Islet of Langerhans (tissue), 1 donor: ENCODE measurements at regions not wholly inside any gene's neighbourhood (a gene's known extent, or its start where the extent isn't known, plus 50 kb on each side); places are given as distances from the start of the nearest gene placed in this dataset.

Experiments used
- FAIRE-seq: peaks from one replicate; lab custom pipeline; 2011; peaks lifted over from hg19 to GRCh38; lab: Jason Lieb, UNC

DNA sequence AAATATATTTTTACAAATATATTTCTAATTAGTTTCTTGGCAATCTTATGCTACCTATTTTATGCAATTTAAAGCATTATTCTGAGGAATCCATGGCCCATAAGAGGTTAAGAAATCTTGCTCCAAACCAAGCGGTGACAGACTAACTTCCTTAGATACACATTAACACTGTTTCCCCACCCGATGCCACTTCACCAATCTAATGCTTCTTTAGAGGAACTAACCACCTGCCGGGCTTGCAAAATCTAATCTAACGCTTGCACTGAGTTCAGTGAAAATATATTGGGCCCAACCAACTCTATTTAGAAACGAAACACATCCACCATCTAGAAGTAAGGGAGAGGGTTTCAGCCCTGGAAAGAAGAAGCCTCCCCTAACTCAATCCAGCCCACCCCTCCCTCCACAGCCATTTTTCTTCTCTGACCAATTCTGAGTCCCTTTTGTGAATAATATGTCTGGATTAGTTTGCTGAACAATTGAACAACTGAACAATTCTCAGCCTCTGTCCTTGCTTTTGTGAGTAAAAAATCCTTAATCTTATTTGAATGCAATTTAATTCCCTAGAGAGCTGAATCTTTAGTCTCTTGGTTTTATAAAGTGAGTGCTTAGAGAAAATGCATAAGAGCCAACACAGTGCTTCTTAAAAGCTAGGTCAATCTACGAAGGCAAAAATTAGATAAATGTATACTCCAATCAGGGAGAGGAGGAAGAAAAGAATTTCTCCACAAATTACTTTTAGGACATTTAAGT is 150.4 kb upstream of the ADAMTS9 start:
- FAIRE-seq, result no peak

DNA sequence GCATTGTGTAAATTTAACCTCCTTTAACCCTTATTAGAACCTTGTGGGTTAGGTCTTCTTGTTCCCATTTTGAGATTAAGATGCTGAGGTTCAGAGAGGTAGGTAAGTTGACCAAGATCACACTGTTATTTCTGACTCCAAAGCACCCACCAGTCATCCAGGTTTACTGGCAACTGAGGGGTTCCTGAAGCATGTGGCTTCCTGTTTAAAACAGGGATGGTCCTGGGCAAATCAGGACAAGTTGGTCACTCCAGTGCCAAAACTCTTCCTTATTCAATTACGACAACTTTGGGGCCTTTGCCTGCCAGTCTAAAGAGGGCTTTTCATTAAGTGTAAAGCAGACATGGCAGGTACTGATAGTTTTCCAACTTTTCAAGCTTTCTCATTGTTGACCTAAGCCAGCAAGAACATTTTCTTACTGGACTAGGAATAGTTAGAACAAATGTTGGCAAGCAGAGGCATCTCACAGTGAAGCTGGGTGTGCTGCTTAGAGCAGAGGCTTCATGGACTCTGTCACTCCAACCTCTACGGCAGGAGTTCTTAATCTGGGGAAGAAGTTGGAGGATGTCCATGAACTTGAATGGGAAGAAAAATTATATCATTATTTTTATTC is 149.4 kb upstream of the ADAMTS9 start:
- no peak for FAIRE-seq

DNA sequence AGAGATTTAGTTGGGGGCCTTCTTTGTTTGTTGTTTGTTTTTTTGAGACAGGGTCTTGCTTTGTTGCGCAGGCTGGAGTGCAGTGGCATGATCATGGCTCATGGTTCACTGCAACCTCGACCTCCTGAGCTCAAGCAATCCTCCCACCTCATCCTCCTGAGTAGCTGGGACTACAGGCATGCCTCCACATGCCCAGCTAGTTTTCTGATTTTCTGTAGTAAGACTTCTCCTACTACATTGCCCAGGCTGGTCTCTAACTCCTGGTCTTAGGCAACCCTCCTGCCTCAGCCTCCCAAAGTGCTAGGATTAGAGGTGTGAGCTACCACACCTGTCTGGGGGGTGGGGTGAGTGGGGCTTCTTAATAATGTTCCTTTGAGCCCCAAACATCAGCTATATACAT is 148.3 kb upstream of the ADAMTS9 start:
- FAIRE-seq, result no peak

DNA sequence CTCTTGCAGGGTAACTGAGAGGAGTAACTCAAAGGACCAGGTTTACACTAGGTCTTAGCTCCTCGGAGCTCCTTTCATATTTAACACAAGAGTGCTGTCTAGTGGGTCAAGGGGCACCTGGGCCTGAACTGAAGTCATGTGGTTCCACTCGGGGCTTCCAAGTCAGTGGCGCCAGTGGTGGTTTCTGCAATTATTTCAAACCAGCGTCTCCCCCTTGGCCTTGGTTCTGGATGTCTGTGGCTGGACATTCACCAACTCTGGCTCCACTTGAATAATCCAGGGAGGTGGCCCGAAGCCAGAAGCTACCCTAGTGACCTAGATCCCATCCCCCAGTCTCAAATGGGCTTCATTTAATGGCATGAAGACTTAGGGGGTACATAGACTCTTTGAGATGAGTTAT is 144.3 kb upstream of the ADAMTS9 start:
- FAIRE-seq, result no peak

DNA sequence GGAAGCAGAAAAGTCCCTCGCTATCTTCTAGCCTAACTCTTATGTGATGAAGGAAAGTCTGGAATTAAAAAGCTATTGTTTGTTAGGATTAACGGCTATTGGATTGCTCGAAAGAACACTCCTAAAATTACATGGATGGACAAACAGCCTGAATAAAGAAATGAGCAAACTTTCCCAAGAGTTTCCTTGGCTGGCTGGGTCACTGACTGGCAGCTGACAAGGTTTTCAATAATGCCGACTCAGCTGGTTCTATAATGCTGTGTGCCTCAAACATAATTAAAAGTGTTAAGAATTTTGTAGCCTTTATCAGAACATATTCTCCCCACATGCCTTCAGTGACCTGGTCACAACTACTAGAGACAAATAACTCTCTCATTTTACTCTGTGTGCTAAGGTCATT is 142.9 kb upstream of the ADAMTS9 start:
- FAIRE-seq, result no peak

DNA sequence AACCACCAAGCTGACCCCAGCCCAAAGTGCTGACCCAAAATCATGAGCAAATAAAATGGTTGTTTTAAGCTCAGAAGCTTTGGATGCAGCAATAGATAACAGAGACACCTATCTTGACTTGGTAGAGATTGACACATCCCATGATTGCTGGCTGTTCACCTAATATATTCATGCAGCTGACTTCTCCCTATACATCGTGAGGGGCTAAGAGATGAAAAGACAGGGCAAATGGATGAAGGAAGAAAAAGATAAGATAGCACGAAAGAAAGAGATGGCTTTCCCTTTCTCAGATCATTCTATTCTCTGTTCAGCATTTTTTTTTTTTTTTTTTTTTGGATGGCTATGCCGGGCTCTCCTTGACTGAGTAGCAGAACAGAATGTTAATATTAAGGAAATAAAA is 141.5 kb upstream of the ADAMTS9 start:
- FAIRE-seq, result no peak

DNA sequence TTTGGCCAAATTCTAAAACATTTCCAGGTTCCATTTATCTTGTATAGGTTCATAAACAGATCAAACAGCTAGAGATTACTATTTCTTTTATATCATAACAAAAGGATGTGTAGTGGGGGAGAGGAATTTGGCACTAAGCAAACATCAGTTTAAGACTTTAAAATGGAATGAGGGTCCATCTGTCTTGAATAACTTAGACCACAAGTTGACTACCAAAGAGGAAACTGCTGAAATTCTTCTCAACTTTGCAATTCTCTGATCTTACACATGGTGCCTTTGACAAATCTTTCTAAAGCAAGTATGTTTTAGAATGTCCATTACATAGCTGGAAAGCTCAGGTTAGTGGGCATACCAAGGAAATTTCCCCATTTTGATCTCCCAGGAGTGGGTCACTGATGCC is 140.5 kb upstream of the ADAMTS9 start:
- no peak for FAIRE-seq

DNA sequence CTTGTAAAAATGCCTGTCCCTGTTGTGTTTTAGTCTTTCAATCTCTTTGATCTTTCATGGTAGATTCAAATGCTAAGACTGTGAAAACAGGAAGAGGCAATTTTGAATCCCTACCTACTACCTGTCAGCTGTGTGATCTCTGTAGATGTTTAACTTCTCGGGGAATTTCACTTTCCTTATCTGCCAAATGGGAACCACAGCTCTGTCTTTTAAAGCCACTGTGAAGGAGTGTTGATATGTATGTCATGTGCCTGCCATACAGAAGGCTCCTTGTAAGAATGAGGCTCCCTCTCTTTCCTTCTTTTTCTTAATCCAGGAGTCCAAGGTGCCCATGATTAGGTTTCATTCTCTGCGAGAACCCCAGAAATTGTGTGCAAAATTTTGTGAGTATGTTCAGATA is 139.6 kb upstream of the ADAMTS9 start:
- no peak for FAIRE-seq

DNA sequence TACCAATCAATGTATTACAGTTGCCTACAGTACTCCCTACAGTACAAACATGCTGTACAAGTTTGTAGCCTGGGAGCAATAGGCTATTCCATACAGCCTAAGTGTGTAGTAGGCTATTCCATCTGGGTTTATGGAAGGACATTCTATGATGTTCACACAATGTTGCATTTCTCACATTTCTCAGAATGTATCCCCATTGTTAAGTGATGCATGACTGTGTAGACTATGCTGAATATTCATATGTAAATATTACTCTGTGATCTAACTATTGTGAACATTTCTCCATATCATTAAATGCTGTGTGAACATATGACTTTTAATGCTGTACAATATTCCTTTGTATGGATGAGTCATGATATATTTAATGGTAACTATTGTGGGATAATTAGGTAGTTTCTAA is 139.2 kb upstream of the ADAMTS9 start:
- no peak for FAIRE-seq

DNA sequence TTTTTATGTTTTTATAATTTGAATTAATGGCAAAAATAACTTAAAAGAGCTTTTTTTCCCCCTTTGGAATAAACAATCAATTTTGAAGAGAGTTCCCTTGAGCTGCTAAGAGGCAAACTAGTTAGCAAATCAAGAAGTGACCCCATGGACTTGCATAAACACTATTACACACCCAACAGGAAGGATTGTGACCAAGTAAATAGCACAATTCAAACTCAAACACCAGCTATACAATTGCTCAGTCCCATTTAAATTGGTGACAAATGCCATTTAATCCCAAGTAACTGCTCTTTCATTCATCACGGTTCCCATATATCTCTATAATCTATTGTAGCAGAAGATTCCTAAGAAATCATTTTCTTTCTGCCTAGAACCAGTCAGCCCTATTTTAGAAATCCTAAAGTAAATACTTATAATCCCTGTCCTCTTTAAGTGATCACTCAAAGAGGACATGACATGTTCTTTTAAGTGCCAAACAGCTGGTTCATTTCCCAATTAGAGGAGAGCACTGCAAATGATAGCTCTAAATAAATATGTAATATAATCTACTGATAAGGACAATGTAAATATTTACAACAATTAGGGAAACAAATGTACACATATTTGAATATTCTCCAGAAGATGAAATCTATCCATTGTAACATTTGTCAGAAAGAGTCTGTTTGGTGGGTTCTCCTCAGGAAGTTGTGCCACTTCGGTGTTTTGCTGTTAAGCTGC is 137.8 kb upstream of the ADAMTS9 start:
- no peak for FAIRE-seq

DNA sequence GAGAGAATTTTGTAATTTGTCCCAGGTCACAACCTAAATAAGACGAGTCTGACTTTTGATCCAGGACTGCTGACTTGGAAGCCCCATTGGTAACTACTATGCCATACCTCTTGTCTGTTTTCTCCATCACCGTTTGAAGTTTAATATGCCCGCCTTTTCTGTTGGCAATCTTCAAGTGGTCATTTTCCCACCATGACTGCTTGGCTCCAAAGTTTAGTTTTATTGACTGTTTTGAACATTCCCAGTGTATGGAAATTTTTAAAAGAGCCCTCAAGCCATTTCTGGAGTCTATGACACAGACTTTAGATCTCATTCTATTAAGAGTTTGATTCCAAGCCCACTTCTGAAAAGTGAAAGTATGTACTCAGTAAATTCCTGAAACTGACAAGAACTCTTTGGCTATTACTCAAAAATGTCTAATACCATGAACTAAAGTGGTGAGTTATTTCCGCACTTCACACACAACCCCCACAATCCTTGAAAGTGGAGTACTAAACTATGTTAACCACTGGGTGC is 136.7 kb upstream of the ADAMTS9 start:
- no peak for FAIRE-seq

DNA sequence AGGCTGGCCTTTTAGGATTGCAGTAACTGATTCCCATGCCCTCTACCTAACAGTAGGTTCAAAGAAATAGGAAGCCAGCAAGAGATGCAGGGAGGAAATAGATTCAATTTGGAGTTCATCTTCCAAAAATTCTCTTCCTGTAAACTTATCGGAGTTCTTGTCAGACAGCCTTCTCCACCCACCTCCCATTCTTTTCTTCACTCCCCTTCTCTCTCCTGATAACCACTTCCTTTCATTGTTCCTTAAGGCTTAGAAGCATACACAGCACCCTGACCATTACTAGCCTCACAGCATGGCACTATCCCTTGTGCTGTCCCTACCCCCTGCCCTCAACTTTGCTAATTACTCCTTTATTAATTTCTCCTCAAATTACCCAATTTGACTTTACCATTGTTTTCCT is 130.4 kb upstream of the ADAMTS9 start:
- FAIRE-seq, result no peak

DNA sequence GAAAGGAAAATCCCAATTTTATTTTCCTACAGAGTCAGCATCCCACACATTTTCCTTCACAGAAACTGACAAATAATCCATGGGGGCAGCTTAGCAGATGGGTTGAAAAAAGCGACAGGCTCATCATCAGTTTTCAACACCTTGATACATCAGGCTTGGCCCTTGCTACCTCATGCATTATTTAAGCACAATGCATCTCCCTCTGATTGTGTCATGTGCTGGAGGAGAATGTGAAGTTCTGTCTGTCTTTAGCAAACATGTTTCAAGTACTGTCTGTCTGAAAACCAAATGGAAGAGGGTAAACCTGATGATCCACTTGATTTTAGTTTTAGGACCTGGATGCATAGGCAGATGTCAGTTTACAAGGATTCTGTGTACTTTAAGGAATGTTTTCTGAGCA is 128.6 kb upstream of the ADAMTS9 start:
- no peak for FAIRE-seq

DNA sequence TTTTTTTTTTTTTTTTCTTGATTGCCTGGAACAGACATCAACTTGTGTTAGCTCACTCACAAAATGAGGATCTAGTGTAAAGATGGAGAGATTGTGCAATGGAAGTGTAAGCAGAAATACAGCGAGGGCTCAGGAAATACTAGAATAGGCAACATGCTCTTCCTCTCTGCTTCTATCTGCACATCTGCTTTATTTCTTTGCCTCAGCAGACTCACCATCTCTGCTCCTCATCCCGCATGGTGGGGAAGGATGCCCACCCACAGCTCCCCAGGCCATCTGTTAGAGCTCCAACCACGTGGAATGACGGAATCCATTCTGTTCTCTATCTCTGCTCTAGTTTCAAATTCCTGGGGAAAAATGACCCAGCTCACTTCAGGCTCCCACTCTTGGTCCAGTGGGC is 128.0 kb upstream of the ADAMTS9 start:
- FAIRE-seq, result no peak

DNA sequence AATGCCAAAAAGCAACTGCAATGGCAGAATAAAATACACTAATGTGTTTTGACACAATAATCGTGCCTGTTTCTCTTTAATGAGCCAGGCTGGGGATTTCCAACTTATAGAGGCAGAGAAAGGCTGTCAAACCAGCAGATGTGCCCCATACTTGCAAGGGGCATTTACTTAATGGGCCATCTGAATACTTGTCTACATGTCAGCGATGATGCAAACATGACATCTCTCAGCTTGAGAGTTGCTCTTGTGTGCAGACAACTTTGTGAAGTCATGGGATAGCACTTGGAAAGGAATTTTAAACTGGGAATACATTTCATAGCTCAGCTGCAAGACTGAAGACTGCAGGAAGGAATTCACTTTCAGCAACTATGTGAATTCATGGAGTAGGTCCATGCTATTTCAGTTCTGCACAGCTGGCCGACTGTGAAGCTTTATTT is 127.4 kb upstream of the ADAMTS9 start:
- no peak for FAIRE-seq

DNA sequence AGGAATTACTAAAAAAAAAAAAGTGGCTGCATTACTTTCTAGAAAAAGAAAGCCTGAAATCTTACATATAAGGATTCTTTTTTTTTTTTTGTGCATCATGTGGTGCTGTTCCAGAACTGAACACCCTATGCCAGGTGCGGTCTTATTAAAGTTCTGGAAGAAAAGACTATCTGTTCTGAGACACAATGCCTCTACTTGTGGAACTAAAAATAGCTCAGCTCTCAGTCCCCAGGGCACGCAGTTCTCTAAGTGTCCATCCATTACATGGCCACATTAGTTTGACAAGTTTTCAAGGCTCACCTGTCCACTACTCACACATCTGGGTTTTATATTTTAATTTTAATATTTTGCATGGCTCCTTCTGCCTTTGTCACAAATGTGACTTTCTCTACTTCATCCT is 126.6 kb upstream of the ADAMTS9 start:
- FAIRE-seq, result no peak

DNA sequence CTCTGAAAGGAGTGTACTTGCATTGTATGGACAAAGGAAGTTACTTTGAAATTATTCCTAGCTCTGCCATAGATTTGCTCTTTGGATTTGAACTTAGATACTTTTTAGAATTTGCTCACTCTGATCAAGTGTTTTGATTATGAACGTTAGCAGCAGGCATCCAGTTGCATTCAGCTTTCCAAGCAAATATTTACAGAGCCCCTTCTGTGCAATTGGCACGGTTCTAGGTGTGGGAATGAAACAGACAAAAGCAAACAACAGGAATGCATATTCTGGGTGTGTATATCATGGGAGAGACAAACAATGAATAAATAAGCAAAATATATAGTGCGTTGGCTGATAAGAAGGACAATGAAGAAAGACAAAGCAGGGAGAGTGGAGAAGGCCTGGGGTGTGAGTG is 125.5 kb upstream of the ADAMTS9 start:
- FAIRE-seq, result no peak

DNA sequence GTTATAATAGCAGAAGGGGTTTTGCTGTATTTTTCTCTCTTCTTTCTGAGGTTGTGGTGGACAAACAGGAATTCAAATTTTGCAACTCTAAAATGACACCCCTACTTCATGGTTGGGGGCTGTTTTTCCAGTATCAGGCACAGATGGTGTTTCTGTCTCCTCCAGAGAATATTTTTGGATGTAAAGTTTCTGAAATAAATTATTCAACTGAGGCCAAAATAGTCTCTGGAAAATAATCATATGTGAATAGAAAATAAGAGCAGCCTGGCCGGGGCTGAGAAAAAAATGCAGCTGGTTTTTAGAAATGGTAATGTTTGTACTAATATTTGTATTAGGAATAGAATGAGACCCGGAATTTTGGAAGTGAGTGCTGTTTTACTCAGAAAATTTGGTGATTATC is 121.3 kb upstream of the ADAMTS9 start:
- no peak for FAIRE-seq

DNA sequence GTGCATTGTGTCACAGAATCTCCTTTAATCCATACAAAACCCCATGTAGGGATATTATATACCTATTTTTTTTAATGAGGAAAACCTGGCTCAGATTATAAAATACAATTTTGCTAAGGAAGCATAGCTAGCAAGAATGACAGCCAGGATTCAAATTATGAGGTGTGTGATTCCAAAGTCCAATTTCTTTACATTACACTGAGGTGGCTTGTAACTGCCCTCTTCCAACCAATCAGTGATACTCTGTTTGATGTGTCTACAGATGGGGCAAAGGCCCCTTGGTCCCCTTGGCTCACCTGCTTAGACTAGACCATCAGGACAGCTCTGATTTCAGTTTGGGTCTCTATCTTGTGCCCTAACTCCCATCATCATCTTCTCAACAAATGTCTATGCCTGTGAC is 120.3 kb upstream of the ADAMTS9 start:
- no peak for FAIRE-seq

DNA sequence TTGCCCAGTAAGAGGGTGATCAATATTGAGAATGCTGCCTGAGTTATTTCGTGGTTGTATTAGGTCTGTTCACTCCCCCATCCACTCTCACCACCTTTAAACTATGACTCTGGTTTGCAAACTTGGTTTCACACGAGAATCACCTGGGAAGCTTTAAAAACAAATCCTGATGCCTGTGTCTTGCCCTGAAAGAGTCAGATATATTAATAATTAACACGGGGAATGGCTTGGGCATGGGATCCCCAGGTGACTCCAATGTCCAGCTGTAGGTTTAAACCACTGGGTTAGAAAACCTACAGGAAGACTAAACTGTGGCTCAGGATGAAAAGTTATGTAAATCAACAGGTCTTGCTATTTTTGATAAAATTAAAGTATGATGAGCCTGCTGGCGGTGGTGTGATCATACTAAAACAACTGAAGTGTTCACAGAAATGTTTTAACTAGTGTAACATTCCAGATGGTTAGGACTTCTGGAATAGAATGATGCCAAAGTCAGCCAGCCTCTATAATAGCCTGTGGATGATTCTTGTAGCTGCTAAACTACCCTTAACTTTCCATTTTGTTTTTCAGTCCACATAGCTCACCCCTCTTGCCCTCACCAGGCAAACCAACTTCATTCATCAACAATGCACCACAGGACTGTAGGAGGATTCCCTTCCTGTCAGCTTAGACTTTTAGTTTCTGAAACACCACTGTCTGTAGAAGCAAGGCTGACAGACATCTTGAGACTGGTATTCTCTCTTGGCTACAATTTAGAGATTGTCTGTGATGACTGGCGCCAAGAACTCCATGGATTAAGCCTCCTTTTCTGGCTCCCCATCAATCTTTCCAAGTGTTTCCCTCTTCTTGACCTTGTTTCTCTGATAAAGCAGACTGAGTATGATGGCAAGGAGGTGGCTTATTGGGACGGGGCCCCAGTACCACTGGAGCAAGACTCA is 119.1 kb upstream of the ADAMTS9 start:
- no peak for FAIRE-seq

DNA sequence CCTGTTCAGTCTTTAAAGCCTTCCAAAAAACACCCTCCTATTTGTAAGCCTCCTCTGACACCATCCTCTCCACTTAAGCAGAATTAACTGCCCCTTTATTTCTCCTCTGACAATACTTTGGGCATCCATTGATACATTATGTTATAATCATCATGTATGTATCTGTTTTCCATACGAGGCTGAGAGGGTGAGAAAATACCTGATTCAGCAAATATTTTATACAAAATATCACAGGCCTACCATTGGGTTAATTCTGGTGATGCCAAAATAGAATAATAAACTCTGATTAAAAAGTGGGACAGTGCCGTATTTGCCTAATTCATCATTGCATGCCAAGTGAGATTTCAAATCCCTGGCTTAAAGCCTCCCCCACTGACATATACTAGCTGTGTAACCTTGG is 118.2 kb upstream of the ADAMTS9 start:
- FAIRE-seq, result no peak

DNA sequence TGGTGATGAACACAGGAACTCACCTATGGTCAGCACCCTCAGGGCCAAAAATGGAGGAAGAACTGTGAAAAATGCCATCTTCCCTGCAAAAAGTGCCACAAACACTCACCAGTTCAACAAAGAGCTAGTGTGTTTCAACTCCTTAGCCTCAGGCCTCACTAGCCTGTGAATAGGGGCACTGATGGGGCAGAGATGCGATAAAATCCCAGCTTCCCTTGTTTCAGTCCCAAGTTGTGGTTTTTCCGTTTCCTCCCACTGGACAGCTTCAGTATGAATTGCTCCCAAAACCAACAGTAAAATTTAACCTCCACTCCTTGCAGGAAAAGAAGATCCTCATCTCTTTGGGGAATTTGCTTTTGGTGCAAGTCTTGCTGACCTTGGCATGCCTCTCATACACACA is 117.4 kb upstream of the ADAMTS9 start:
- no peak for FAIRE-seq
